ENCODE measurements at regions not wholly inside any gene's neighbourhood (a gene's known extent, or its start where the extent isn't known, plus 50 kb on each side); places are given as distances from the start of the nearest gene placed in this dataset.
"Not testable (repeated sequence)": the region's sequence is repeated elsewhere in the genome, so short reads cannot be mapped to it uniquely, and the experiment has no call there.

- DNase-seq (ENCODE audit: low spot score) = no peak
Measured at GRCh38 chr17:16870253-16871245, 101.4 kb downstream of the TNFRSF13B start.

DNA sequence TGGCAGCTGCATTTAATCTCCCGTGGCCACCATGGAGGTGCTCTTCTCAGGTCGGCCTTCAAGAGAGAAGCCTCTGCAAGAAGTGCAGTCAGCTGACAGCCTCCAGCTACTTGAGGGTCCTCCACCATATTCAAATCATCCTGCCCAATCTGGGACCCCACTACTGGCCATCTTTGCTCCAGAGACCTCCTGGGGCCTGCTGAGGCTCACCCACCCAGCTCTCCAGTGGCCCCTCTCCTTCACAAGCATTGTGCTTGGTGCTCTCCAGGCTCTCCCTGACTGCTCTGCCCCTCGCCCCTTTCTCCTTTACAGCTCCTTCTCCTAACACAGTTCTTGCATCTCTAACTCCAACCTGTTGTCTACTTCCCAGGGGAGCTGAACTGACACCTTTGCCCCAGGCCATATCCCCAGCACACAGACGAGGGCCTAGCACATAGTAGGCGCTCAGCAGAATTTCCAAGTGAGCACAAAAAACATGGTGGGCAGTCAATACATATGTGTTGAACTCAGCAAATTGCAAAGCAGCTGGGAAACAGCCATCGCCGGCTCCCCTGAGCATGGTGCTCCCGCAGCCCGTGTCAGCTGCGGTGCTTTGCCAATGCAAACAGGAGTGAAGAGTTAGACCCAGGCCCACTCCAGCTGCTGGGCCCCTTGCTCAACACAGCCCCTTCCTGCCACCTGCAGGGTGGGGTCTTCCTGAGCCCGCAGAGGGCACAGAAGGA, 102.2 kb downstream of the TNFRSF13B start:
- not testable (repeated sequence) for DNase-seq (ENCODE audit: low spot score)

DNA sequence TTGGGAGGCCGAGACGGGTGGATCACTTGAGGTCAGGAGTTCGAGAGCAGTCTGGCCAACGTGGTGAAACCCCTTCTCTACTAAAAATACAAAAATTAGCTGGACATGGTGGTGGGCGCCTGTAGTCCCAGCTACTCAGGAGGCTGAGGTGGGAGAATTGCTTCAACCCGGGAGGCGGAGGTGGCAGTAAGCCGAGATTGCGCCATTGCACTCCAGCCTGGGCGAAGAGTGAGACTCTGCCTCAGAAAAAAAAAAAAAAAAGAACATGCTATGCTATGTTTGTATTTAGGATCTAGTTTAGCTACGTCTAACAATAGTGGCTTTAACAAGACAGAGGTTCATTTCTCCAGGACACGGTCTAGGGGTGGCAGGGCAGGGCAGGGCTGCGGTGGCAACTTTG, 103.3 kb downstream of the TNFRSF13B start:
- DNase-seq (ENCODE audit: low spot score) = not testable (repeated sequence)

DNA sequence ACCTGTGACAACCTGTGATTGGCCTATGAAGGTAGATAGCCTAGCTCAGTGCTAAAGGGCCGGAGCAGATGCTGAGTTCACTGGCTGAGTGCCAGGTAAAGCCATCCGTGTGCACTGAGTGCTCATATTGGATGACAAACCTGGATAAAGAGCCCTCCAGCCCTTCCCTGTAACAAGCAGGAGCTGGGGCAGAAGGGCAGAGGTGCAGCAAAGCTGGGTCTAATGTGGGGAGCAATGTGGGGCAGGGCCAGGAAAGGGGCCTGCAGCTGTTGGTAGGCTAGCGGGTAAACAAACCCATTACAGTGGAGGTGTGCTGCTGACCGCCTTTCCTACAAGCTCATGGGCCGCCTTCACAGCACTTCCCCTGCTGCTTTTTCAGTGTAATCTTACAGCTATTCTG, 104.4 kb downstream of the TNFRSF13B start:
- not testable (repeated sequence) for DNase-seq (ENCODE audit: low spot score)

DNA sequence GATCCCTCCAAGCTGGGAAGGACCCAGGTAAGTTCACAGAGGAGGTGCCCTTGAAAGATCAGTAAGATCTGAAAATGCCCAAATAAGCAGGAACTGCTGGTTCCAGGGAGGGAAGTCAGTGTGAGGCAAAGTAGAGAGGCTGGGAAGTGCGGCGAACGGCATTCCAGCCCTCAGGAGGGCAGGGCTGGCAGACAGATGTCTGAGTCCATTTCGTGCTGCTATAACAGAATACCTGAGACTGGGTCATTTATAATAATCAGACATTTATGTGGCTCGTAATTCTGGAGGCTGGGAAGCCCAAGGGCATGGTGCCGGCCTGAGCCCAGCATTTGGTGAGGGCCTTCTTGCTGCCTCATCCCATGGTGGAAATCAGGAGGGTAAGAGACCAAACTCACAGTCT, 105.1 kb downstream of the TNFRSF13B start:
- DNase-seq (ENCODE audit: low spot score) = not testable (repeated sequence)

DNA sequence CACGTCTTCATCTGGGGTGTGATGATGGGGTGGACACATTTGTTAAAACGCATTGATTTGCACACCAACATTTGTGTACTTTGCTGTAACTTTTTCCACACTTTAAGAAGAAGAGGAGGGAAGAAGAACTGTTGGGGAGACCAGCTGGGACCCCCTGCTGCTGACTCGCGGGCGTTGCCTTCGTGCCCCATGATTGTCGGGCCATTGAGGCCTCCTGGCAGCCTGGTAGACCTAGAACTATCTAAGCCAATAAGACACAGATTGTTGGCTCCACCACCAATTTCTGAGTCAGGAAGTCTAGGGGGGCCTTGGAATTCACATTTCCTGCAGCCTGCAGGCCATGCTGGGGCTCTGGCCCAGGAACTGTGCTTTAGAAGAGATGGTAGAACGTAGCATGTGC, 105.5 kb downstream of the TNFRSF13B start:
- DNase-seq (ENCODE audit: low spot score) = no peak

GRCh38 chr17:16865704-16866103, 106.2 kb downstream of the TNFRSF13B start:
- peak; percentile 14 for DNase-seq (ENCODE audit: low spot score)

DNA sequence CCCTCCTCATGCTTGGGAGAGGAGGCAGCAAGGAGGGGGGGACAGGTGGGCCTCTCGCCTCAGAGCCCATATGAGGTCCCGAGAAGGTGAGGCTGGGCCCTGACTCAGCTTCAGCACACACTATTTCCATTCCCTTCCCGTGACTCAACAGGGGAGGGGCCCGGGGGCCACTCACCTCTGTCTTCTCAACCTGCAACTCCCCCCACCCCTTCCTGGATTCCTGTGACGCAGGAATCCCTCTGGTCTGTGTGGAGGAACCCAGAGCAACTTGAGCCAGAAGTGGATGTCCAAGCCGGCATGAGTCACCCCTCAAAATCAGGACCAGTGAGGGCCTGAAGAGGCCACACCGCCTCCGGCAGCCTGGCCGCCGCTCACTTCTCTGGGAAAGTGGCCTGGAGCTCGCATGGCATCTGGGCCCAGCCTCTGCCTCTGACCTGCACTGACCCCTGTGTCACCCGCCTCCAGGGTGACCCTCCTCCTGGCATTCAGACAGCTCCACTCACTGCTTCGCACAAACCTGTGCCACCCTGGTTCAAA, 106.8 kb downstream of the TNFRSF13B start:
- DNase-seq (ENCODE audit: low spot score) = not testable (repeated sequence)

GRCh38 chr17:16864462-16865076, 107.3 kb downstream of the TNFRSF13B start:
- not testable (repeated sequence) for DNase-seq (ENCODE audit: low spot score)

GRCh38 chr17:16861152-16861551, 110.8 kb downstream of the TNFRSF13B start:
- DNase-seq (ENCODE audit: low spot score) = not testable (repeated sequence)

- DNase-seq (ENCODE audit: low spot score) = not testable (repeated sequence)
Measured at GRCh38 chr17:16860467-16860866, 111.5 kb downstream of the TNFRSF13B start.

DNA sequence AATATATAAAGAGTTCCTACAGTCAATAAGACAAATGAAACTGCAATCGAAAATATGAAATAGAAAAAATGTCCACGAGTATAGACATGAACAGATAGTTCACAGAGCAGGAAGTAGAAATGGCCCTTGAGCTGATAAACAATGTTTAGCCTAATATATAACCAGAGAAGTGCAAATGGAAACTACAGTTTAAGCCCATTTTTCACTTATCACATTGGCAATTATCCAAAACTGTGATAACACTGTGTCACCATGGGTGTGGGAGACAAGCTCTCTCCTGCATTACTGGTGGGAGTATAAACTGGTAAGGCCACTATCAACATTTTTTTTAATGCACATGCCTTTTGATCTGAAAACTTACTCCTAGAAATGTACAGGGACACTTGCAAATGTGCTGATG, 112.4 kb downstream of the TNFRSF13B start:
- not testable (repeated sequence) for DNase-seq (ENCODE audit: low spot score)

- DNase-seq (ENCODE audit: low spot score) = not testable (repeated sequence)
Measured at GRCh38 chr17:16857746-16858145, 114.2 kb downstream of the TNFRSF13B start.

- DNase-seq (ENCODE audit: low spot score) = not testable (repeated sequence)
Measured at GRCh38 chr17:16856846-16857245, 115.1 kb downstream of the TNFRSF13B start.

- not testable (repeated sequence) for DNase-seq (ENCODE audit: low spot score)
Measured at GRCh38 chr17:16856171-16856570, 115.7 kb downstream of the TNFRSF13B start.

DNA sequence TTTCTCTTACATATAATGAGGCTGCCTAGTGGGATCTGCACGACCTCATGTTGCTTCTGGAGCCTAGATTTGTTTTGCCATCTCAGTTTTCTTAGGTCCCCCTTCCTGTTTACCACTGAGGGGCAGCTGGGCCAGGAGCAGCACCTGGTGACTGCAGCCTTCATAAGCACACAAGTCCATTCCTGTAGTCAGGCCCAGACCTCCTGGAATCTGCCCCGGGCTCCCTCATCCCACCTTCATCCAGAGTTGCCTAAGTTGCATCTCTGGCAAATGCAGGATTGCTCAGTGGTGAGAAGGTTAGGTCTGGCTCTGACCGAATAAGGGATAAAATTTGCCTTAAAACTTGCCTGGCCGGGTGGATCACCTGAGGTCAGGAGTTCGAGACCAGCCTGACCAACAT, 117.3 kb downstream of the TNFRSF13B start:
- DNase-seq (ENCODE audit: low spot score) = not testable (repeated sequence)

GRCh38 chr17:16853661-16854320, 118.1 kb downstream of the TNFRSF13B start:
- DNase-seq (ENCODE audit: low spot score) = no peak

- not testable (repeated sequence) for DNase-seq (ENCODE audit: low spot score)
Measured at GRCh38 chr17:16849861-16850260, 122.1 kb downstream of the TNFRSF13B start.

- not testable (repeated sequence) for DNase-seq (ENCODE audit: low spot score)
Measured at GRCh38 chr17:16848997-16849396, 122.9 kb downstream of the TNFRSF13B start.

DNA sequence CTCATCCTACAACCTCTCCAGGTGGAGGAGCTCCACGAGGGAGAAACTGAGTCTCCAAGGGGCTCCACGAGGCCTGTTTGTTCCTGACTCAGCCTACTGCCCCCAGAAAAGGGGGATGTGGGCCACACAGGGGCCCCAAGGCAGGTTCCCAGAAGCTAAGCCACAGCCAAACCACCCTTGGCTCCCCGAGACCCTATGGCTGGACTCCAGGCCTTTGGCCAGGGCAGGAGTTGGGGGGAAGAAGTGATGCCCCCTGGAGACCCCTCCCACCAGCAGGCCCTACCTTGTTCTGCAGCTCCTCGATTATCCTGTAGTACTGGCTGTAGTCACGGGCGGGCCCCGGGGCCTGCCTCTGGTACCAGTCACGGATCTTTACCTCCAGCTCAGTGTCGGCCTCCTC, 126.8 kb downstream of the TNFRSF13B start:
- DNase-seq (ENCODE audit: low spot score) = not testable (repeated sequence)

- not testable (repeated sequence) for DNase-seq (ENCODE audit: low spot score)
Measured at GRCh38 chr17:16844669-16845068, 127.2 kb downstream of the TNFRSF13B start.
